Parathyroid adenoma (tissue), 2 donors: ENCODE measurements at regions not wholly inside any gene's neighbourhood (a gene's known extent, or its start where the extent isn't known, plus 50 kb on each side); places are given as distances from the start of the nearest gene placed in this dataset.

Source experiments
- H2AFZ ChIP-seq: fragments of 300-600 bp; sonication (generic); one replicate; pipeline ENCODE4 v1.7.0; 2017; ENCODE audit warnings: antibody characterized with exemption, mild to moderate bottlenecking
- H3K27ac ChIP-seq: fragments of 300-600 bp; sonication (generic); one replicate; pipeline ENCODE4 v1.7.0; 2017
- H3K27me3 ChIP-seq: fragments of 300-600 bp; sonication (generic); one replicate; pipeline ENCODE4 v1.7.0; 2017; ENCODE audit warnings: low read length; ENCODE audit not compliant: control insufficient read depth, insufficient read depth
- H3K36me3 ChIP-seq: fragments of 300-600 bp; sonication (generic); one replicate; pipeline ENCODE4 v1.7.0; 2017; ENCODE audit warnings: low read length; ENCODE audit not compliant: control insufficient read depth, insufficient read depth
- H3K4me1 ChIP-seq: fragments of 300-600 bp; sonication (generic); one replicate; pipeline ENCODE4 v1.7.0; 2017; ENCODE audit warnings: control low read depth
- H3K4me2 ChIP-seq: fragments of 300-600 bp; sonication (generic); one replicate; pipeline ENCODE4 v1.7.0; 2017; ENCODE audit warnings: low read length
- H3K4me3 ChIP-seq: fragments of 300-600 bp; sonication (generic); one replicate; pipeline ENCODE4 v1.7.0; 2017; ENCODE audit warnings: low read depth, low read length
- H3K79me2 ChIP-seq: fragments of 300-600 bp; sonication (generic); one replicate; pipeline ENCODE4 v1.7.0; 2017; ENCODE audit warnings: control low read depth
- H3K9ac ChIP-seq: fragments of 300-600 bp; sonication (generic); one replicate; pipeline ENCODE4 v1.7.0; 2017; ENCODE audit warnings: mild to moderate bottlenecking
- H3K9me3 ChIP-seq: fragments of 300-600 bp; sonication (generic); one replicate; pipeline ENCODE4 v1.7.0; 2017; ENCODE audit warnings: low read length; ENCODE audit not compliant: control insufficient read depth
- TF ChIP-seq, protein P1 (sequence below): fragments of 300-600 bp; sonication (generic); IDR thresholded peaks from one replicate; pipeline ENCODE4 v1.7.0; 2017; ENCODE audit warnings: antibody characterized with exemption, mild to moderate bottlenecking
- donor health status: primary hyperparathyroidism.

DNA sequence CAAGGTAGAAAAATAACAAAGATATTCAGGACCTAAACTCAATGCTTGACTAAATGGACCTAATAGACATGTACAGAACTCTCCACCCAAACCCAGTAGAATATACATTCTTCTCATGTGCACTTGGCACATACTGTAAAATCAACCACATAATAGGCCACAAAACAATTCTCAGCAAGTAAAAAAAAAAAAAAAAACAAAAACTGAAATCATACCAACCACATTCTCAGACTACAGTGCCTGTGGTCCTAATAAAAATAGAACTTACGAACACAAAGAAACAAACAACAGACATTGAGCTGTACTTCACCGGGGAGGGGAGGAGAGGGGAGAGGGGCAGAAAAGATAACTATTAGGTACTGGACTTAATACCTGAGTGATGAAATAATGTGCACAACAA, 114.1 kb upstream of the CD180 start:
- Histone ChIP-seq H3K9ac (no peak overlapping the region), H3K79me2 (peaks cover 7% of the 10 kb centered on the region), H3K4me1 (no peaks in the 10 kb centered on the region), H3K4me3 (no peak overlapping the region), H2AFZ (no peak overlapping the region), H3K4me2 (no peak overlapping the region), H3K27ac (no peak overlapping the region), H3K9me3 (no peaks in the 10 kb centered on the region), H3K27me3 (no peaks in the 10 kb centered on the region), H3K36me3 (no peaks in the 10 kb centered on the region)
- TF ChIP-seq, protein P1, sequence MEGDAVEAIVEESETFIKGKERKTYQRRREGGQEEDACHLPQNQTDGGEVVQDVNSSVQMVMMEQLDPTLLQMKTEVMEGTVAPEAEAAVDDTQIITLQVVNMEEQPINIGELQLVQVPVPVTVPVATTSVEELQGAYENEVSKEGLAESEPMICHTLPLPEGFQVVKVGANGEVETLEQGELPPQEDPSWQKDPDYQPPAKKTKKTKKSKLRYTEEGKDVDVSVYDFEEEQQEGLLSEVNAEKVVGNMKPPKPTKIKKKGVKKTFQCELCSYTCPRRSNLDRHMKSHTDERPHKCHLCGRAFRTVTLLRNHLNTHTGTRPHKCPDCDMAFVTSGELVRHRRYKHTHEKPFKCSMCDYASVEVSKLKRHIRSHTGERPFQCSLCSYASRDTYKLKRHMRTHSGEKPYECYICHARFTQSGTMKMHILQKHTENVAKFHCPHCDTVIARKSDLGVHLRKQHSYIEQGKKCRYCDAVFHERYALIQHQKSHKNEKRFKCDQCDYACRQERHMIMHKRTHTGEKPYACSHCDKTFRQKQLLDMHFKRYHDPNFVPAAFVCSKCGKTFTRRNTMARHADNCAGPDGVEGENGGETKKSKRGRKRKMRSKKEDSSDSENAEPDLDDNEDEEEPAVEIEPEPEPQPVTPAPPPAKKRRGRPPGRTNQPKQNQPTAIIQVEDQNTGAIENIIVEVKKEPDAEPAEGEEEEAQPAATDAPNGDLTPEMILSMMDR: no peak

DNA sequence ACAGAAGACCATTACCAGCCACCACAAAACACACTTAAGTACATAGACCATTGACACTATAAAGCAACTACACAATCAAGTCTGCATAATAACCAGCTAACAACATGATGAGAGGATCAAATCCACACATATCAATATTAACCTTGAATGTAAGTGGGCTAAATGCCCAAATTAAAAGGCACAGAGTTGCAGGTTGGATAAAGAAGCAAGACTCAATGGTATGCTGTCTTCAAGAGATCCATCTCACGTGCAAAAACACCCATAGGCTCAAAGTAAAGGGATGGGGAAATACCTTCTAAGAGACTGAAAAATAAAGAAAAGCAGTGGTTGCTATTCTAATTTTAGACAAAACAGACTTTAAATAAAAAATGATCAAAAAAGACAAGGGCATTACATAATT, 113.6 kb upstream of the CD180 start:
- H3K4me3 ChIP-seq: no peak overlapping the region
- TF ChIP-seq, protein P1: no peak
- H3K79me2 ChIP-seq: peaks cover 7% of the 10 kb centered on the region
- no peak overlapping the region for H3K27ac ChIP-seq
- no peak overlapping the region for H3K4me2 ChIP-seq
- H3K27me3 ChIP-seq: no peaks in the 10 kb centered on the region
- H3K9me3 ChIP-seq: no peaks in the 10 kb centered on the region
- H3K9ac ChIP-seq: no peak overlapping the region
- no peaks in the 10 kb centered on the region for H3K4me1 ChIP-seq
- no peak overlapping the region for H2AFZ ChIP-seq
- no peaks in the 10 kb centered on the region for H3K36me3 ChIP-seq

DNA sequence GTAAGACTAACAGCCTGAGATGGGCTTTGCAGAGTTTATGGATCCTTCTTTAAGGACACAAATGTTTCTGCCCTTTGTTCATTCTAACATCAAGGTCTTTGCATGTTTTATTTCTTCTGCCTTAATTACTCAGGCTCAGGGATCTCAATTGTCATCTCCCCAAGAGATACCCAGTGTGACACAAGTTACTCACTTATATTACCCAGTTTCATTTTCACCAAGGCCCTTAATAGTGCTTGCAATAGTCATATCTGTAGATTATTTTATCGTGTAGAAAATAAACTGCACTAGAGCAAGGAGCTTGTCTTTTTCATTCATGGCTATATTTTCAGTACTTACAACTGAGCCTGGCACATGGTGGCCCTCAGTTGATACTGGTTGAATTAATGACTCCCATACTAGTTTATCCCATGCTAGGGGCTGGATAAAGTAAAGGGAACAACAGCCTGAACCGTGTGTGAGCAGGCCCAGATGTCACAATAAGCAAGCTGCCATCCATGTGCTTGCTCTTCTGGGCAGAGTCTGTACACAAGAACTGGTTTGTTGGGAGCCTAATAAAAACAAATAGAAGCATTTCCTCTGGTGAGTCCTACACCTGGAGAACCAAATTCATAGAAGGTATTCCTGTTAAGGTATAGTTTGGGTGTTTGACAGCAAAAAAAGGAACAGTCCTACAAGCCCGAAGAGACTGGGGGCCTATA, 112.5 kb upstream of the CD180 start:
- no peak overlapping the region for H2AFZ ChIP-seq
- no peaks in the 10 kb centered on the region for H3K4me1 ChIP-seq
- no peak overlapping the region for H3K4me2 ChIP-seq
- TF ChIP-seq, protein P1: no peak
- H3K79me2 ChIP-seq: peaks cover 7% of the 10 kb centered on the region
- H3K9me3 ChIP-seq: no peaks in the 10 kb centered on the region
- no peaks in the 10 kb centered on the region for H3K36me3 ChIP-seq
- no peak overlapping the region for H3K27ac ChIP-seq
- no peak overlapping the region for H3K9ac ChIP-seq
- H3K4me3 ChIP-seq: no peak overlapping the region
- H3K27me3 ChIP-seq: no peaks in the 10 kb centered on the region

DNA sequence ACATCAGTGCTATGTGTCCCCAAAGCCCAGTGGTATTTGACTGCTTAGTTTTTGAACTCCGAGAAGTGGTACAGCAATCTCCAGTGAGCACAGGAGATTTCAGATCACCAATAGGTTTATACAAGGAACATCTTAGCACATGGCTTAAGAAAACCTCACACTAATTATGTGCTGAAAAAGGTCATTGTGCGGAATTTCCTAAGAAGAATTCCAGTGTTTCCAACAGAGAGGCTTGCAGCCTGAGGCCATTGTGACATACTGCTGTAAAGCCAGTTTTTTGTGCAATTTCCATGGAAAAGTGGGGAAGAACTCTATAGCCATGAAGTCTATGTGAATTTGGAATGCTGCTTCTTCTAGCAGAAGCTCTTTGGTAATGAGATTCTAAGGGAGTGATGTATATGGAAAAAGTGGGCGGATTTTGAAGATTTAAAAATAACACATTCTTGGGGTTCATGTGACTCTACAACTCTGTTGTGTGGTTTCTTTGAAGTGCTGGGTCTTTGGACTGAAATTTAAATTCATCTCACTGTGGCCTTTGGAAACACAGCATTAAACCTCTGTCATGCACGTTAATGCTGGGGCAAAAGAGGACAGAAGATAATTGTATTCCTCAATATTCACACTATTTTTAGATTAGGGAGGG, 110.5 kb upstream of the CD180 start:
- Histone ChIP-seq H3K9ac (no peak overlapping the region), H3K27ac (no peak overlapping the region), H3K79me2 (peaks cover 7% of the 10 kb centered on the region), H3K4me2 (no peak overlapping the region), H3K4me1 (no peaks in the 10 kb centered on the region), H3K9me3 (no peaks in the 10 kb centered on the region), H2AFZ (no peak overlapping the region), H3K27me3 (no peaks in the 10 kb centered on the region), H3K4me3 (no peak overlapping the region), H3K36me3 (no peaks in the 10 kb centered on the region)
- TF ChIP-seq, protein P1: no peak
